GOT3 (cell line): ENCODE measurements at regions not wholly inside any gene's neighbourhood (a gene's known extent, or its start where the extent isn't known, plus 50 kb on each side); places are given as distances from the start of the nearest gene placed in this dataset.

ENCODE experiments used
- DNase-seq: peaks from one replicate; lab custom pipeline; 2025; ENCODE audit warnings: mixed read lengths; lab: John Stamatoyannopoulos, UW

- no peak for DNase-seq
Measured at GRCh38 chr1:239929317-239929716, 162.4 kb upstream of the FMN2 start.

- no peak for DNase-seq
Measured at GRCh38 chr1:239930686-239931262, 160.9 kb upstream of the FMN2 start.

- no peak for DNase-seq
Measured at GRCh38 chr1:239931341-239931740, 160.3 kb upstream of the FMN2 start.

GRCh38 chr1:239939602-239940001, 152.1 kb upstream of the FMN2 start:
- DNase-seq: no peak

GRCh38 chr1:239943761-239944160, 147.9 kb upstream of the FMN2 start:
- no peak for DNase-seq

GRCh38 chr1:239944666-239945065, 147.0 kb upstream of the FMN2 start:
- no peak for DNase-seq

GRCh38 chr1:239947801-239948200, 143.9 kb upstream of the FMN2 start:
- DNase-seq: no peak

GRCh38 chr1:239951511-239952140, 140.1 kb upstream of the FMN2 start:
- DNase-seq: no peak

- no peak for DNase-seq
Measured at GRCh38 chr1:239952348-239953308, 139.1 kb upstream of the FMN2 start.

GRCh38 chr1:239954836-239955235, 136.8 kb upstream of the FMN2 start:
- DNase-seq: no peak

GRCh38 chr1:239955431-239955830, 136.3 kb upstream of the FMN2 start:
- DNase-seq: no peak

- no peak for DNase-seq
Measured at GRCh38 chr1:239956263-239956662, 135.4 kb upstream of the FMN2 start.

- DNase-seq: no peak
Measured at GRCh38 chr1:239958063-239958462, 133.6 kb upstream of the FMN2 start.

- DNase-seq: no peak
Measured at GRCh38 chr1:239960366-239960765, 131.3 kb upstream of the FMN2 start.

- no peak for DNase-seq
Measured at GRCh38 chr1:239963856-239964255, 127.8 kb upstream of the FMN2 start.

- no peak for DNase-seq
Measured at GRCh38 chr1:239976130-239976968, 115.3 kb upstream of the FMN2 start.

- no peak for DNase-seq
Measured at GRCh38 chr1:239977416-239977815, 114.3 kb upstream of the FMN2 start.

- DNase-seq: no peak
Measured at GRCh38 chr1:239979456-239979855, 112.2 kb upstream of the FMN2 start.

- no peak for DNase-seq
Measured at GRCh38 chr1:239982762-239983161, 108.9 kb upstream of the FMN2 start.

- no peak for DNase-seq
Measured at GRCh38 chr1:239985044-239985443, 106.6 kb upstream of the FMN2 start.

GRCh38 chr1:239987103-239987745, 104.5 kb upstream of the FMN2 start:
- no peak for DNase-seq

GRCh38 chr1:239989990-239990389, 101.7 kb upstream of the FMN2 start:
- no peak for DNase-seq
